ENCODE measurements at regions not wholly inside any gene's neighbourhood (a gene's known extent, or its start where the extent isn't known, plus 50 kb on each side); places are given as distances from the start of the nearest gene placed in this dataset.

DNA sequence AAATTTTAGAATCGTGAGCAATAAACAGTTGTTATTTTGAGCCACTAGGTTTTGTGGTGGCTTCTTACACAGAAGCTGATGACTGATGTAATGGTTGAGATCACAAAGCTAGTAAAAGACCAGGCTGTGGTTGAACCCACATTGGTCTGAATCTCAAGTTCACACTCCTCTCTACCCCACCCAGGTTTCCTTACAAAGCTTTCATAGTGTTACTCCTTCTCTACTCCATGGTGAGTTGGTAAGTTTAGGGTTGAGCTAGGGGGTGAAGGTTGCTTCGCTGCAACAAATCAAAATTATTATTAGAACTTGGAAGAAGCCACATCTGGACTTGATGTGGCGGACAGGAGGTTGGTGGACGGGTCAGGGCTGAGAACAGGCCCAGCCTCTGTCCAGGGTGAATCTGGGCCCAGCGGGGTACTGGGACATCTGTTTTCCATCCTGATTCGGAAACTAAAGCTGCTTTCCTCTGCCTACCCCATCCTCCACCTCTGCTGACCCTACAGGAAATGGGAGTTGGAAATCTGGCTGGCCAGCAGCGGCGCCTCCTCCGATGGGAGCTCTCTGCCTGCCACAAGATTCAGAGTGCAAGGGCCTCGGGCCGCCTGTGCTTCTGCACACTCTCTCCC is 86.3 kb downstream of the ZFP36L2 start:
- TF ChIP-seq, protein P1, sequence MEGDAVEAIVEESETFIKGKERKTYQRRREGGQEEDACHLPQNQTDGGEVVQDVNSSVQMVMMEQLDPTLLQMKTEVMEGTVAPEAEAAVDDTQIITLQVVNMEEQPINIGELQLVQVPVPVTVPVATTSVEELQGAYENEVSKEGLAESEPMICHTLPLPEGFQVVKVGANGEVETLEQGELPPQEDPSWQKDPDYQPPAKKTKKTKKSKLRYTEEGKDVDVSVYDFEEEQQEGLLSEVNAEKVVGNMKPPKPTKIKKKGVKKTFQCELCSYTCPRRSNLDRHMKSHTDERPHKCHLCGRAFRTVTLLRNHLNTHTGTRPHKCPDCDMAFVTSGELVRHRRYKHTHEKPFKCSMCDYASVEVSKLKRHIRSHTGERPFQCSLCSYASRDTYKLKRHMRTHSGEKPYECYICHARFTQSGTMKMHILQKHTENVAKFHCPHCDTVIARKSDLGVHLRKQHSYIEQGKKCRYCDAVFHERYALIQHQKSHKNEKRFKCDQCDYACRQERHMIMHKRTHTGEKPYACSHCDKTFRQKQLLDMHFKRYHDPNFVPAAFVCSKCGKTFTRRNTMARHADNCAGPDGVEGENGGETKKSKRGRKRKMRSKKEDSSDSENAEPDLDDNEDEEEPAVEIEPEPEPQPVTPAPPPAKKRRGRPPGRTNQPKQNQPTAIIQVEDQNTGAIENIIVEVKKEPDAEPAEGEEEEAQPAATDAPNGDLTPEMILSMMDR (conservative IDR thresholded peaks at IDR 0.05; ENCODE audit: low read depth, low read length) = no peak
- no peak for TF ChIP-seq EZH2 (IDR thresholded peaks at IDR 0.05; ENCODE audit: borderline replicate concordance, low read depth, low read length, poor library complexity, severe bottlenecking)
